IPS-18c (cell line): ENCODE measurements at regions not wholly inside any gene's neighbourhood (a gene's known extent, or its start where the extent isn't known, plus 50 kb on each side); places are given as distances from the start of the nearest gene placed in this dataset.
"Not testable (repeated sequence)": the region's sequence is repeated elsewhere in the genome, so short reads cannot be mapped to it uniquely, and the experiment has no call there.

Experiments used
- H3K4me3 ChIP-seq: 2 replicates; pipeline ENCODE4 v1.7.0; 2013; ENCODE audit warnings: low read depth, mild to moderate bottlenecking, low read length, moderate library complexity; ENCODE audit not compliant: insufficient read depth
- H3K9me3 ChIP-seq: one replicate; pipeline ENCODE4 v1.6.1; 2013; ENCODE audit warnings: mild to moderate bottlenecking, low read length, moderate library complexity; ENCODE audit not compliant: control insufficient read depth, insufficient read depth

DNA sequence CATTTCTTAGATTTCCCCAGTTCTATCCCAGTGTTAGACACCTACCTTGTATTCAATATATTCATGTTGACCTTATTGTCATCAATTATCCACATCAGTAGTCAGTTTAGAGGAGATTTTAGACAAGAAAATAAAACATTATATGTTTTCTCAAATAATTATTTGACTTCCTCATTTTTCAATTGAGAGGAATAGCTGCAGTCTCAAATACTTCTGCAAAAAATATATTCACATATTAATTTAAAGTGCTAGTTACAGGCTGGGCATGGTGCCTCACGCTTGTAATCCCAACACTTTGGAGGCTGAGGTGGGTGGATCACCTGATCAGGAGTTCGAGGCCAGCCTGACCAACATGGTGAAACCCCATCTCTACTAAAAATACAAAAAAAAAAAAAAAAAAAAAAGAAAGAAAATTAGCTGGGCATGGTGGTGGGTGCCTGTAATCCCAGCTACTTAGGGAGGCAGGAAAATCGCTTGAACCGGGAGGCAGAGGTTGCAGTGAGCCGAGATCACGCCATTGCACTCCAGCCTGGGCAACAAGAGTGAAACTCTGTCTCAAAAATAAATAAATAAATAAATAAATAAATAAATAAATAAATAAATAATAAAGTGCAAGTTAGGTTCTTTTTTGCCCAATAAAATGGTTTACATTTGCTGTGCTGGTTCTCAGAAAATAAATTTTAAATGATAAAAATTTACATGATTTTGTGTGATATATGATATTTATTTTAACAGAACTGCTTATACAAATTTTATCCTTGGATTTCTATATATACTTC, 565.3 kb upstream of the GOLIM4 start:
- H3K4me3 ChIP-seq, result not testable (repeated sequence)

GRCh38 chr3:168659015-168659414, 563.3 kb upstream of the GOLIM4 start:
- Histone ChIP-seq H3K9me3 (no peaks in the 10 kb centered on the region), H3K4me3 (no peak overlapping the region)

More for the DNA sequence above, 565.3 kb upstream of the GOLIM4 start:
- not testable (repeated sequence) for H3K9me3 ChIP-seq

DNA sequence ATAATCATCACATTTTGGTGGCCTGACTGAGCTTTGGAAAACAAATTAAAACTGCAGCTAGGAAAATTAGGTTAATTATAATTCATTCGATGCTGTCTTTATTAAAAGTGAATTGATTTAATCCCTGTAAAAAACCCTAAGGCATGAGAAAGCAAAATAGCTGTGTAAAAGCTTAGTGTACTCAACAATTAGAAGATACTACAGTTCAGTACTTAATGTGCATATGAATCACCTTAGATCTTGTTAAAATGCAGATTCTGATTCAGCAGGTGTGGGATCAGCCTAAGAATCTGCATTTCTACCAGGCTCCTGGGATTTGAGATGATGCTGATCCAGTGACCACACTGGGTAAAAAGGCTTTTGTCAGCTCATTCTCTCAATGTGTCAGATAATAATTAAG, 559.9 kb upstream of the GOLIM4 start:
- no peaks in the 10 kb centered on the region for H3K9me3 ChIP-seq

DNA sequence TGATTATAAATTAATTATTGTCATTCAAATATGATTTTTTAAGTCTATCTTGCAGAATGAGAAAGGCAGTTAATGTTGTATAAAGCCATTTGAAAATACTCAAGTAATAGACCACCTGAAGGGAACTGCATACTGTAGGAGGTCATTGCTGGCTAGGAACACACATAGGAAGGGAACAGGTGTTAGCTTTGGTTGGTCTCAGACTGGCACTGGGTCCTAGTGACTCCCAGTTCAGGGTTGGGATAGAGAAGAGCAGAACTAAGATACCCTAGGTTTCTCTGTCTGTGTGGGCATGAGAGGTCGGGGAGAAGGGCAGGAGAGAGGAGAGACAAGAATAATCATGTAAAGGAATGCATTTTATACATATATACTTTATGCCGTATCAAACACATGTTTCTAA, 559.0 kb upstream of the GOLIM4 start:
- Histone ChIP-seq H3K4me3 (no peak overlapping the region), H3K9me3 (no peaks in the 10 kb centered on the region)

More for the DNA sequence above, 559.9 kb upstream of the GOLIM4 start:
- H3K4me3 ChIP-seq, result no peak overlapping the region

DNA sequence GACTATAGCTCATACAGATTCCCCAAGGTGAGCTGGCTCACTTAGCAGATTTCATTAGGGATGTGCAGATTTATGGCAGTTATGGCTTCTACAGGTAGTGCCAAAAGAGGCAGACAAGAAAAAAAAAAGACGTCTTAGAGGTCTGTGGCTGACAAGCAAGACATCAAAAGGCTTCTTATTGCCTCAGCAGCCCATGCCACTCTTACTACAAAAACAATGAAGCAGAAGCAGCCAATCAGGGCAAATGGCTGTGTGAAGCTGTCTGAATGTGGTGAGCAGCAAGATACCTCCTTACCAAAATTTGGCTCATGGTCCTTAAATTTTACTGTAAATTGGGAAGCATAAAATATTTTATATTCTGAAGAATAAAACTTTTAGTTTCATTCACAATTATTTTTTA, 557.5 kb upstream of the GOLIM4 start:
- Histone ChIP-seq H3K9me3 (no peaks in the 10 kb centered on the region), H3K4me3 (no peak overlapping the region)

DNA sequence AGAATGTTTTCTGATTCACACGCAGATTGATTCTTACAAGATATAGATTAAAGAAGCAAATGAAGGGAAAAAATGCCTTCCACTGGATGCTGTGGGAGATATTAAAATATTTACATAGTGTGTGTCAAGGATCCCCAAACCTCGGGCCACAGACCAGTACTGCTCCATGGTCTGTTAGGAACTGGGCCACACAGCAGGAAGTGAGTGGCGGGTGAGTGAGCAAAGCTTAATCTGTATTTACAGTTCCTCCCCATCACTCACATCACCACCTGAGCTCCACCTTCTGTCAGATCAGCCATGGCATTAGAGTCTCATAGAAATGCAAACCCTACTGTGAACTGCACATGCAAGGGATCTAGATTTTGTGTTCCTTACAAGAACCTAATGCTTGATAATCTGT, 552.6 kb upstream of the GOLIM4 start:
- Histone ChIP-seq H3K4me3 (no peak overlapping the region), H3K9me3 (no peaks in the 10 kb centered on the region)

GRCh38 chr3:168647582-168647981, 551.9 kb upstream of the GOLIM4 start:
- Histone ChIP-seq H3K9me3 (no peaks in the 10 kb centered on the region), H3K4me3 (no peak overlapping the region)

- Histone ChIP-seq H3K4me3 (no peak overlapping the region), H3K9me3 (no peaks in the 10 kb centered on the region)
Measured at GRCh38 chr3:168645180-168645579, 549.5 kb upstream of the GOLIM4 start.

DNA sequence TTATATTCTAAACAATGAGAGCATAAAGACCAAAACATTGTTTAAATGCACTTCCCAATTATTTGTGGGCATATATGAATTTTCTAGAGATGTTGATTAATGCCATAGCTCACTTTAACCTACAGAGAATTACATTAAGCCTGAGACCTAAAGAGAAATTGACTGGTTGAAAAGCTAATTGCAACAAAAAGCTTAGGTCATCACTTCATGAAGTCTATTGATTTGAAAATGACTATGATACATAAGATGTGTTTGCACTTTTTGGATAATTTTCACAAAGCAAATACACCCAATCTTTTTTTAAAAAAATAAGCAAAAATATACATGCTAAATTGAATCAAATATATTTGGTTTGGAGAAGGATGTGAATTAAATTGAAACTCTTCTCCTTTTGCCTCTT, 532.8 kb upstream of the GOLIM4 start:
- Histone ChIP-seq H3K4me3 (no peak overlapping the region), H3K9me3 (no peaks in the 10 kb centered on the region)

DNA sequence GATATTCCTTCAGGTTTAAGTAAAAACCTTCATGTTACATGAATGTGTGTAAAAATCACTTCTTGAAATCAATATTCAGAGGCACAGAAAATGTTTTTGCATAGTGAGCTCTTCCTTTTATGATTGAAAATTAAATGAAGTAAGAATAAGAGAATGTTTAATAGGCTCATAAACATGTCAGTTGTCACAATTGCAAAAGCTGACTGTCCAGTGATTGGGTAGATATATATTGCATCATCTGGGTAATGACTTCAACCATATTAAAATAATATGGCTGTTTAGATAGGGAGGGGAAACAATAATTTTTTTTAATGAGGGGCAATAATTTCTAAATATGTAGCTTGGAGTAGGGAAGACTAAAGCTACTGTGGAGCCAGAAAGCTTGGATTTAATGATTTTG, 529.8 kb upstream of the GOLIM4 start:
- H3K4me3 ChIP-seq, result no peak overlapping the region
- H3K9me3 ChIP-seq, result no peaks in the 10 kb centered on the region

DNA sequence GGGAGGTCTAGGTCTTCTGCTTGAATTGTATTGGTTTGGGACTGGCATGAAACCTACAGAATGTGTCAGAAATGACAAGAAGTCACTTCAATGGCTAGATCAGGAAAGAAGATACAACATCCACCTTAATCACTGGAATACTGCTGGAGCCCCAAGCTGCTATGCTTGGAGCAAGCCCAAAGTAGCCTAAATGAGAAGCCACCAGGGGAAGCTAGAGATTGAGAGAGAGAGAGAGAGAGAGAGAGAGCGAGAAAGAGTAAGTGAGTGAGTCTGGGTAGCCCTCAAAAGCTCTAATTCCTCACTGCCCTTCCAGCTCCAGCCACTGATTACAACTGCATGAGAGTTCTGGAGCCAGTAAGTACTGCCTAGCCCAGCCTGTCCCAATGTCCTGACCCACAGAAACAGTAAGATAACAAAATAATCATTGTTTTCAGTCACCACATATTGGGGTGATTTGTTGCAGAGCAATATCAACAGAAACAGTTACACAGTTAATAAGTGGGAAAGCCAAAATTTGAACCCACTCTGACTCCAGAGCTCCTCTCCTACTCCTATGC, 529.2 kb upstream of the GOLIM4 start:
- Histone ChIP-seq H3K4me3 (no peak overlapping the region), H3K9me3 (no peaks in the 10 kb centered on the region)

DNA sequence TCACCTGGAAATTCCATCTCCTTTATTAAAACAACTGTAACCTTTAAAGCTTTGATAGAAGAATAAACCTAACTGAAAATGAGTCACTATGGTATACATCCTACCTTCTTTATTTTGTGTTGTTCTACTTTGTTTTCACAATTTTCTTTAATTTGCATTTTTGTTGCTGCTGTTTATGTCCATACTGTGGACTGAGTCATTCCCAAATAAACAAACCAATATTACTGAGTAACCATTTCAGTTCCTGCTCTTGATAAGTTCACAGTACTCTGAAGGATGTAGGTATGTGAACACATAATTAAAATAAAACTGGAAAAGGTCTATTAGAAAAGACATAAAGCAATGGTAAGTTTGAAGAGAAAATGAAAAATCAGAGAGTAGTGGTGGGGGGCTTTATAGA, 528.5 kb upstream of the GOLIM4 start:
- H3K4me3 ChIP-seq, result no peak overlapping the region
- no peaks in the 10 kb centered on the region for H3K9me3 ChIP-seq

DNA sequence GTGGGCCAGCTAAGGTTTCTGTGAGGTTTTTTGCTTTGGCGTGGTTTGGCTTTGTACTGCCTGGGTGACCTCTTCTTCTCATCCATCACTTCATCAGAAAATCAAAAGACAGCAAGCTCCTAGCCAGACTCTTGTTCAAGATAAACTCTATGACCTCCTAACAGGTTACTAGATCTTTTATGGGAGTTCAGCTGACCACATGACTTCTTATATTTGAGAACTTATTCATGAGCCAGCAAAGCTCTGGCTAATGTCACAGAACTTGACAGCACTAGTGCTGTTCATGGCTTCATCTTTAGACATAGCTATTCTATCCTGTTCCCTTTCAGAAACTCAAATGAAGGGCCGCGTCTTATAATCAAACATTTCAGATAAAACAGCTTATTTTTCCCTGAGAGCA, 527.1 kb upstream of the GOLIM4 start:
- no peak overlapping the region for H3K4me3 ChIP-seq
- no peaks in the 10 kb centered on the region for H3K9me3 ChIP-seq

- Histone ChIP-seq H3K4me3 (no peak overlapping the region), H3K9me3 (no peaks in the 10 kb centered on the region)
Measured at GRCh38 chr3:168620854-168621253, 525.1 kb upstream of the GOLIM4 start.

DNA sequence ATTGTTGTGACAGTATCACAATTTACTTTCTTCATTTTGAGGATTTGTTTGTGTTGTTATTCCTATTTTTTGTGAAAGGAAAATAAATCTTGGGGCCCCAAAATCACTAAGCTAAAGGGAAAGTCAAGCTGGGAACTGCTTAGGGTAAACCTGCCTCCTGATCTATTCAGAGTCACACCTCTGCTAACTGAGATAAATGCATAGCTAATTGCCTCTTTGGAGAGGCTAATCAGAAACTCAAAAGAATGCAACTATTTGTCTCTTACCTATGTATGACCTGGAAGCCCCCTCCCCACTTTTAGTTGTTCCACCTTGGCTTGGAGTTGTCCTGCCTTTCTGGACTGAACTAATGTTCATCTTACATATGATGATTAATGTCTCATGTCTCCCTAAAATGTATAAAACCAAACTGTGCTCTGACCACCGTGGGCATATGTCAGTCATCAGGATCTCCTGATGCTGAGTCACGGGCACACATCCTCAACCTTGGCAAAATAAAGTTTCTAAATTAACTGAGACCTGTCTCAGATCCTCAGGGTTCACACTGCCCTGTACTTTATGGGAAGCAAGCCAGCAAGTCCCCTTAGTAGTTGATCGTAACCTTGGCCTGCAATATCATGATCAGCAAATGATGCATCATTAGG, 523.2 kb upstream of the GOLIM4 start:
- Histone ChIP-seq H3K9me3 (no peaks in the 10 kb centered on the region), H3K4me3 (no peak overlapping the region)

DNA sequence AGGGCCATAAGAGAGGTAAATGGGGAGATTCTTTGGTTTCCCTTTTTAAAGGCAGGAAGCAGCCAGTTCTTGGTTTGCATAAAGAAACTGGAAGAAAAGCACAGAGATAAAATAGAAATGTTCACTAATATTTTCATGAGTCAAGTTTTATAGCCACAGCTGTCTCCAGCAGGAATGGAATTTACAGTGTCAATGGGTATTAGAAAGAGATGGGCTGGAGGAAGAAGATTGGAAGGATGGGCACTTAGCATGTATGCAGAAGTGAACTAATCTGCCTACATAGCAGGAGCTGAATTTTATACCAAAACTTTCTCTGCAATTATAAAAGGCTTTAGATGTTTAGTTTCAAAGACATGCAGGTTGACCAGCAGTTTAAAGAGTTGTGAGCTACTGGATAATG, 521.9 kb upstream of the GOLIM4 start:
- Histone ChIP-seq H3K4me3 (no peak overlapping the region), H3K9me3 (no peaks in the 10 kb centered on the region)

DNA sequence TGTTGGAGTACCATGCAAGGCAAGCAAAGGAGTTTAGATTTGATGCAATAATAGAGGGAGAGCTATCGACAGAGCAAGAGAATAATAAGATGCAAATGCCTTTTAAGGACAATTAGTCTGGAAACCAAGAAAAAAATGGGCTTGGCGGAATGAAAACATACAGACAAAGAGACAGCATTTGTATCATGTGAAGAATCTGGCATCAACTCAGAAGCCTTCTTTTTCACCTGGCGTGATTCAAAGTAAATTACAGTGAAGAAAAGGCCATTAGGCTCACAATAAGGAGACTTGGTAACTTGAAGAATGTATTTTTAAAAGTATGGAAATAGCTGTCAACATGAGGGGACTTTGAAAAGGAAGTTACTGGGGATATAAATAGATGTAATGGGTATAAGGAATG, 521.2 kb upstream of the GOLIM4 start:
- no peaks in the 10 kb centered on the region for H3K9me3 ChIP-seq
- H3K4me3 ChIP-seq, result no peak overlapping the region

GRCh38 chr3:168615493-168616020, 519.8 kb upstream of the GOLIM4 start:
- Histone ChIP-seq H3K4me3 (no peak overlapping the region), H3K9me3 (no peaks in the 10 kb centered on the region)
